Pulmonary artery endothelial cell (primary cell): ENCODE measurements at regions not wholly inside any gene's neighbourhood (a gene's known extent, or its start where the extent isn't known, plus 50 kb on each side); places are given as distances from the start of the nearest gene placed in this dataset.
"Not testable (repeated sequence)": the region's sequence is repeated elsewhere in the genome, so short reads cannot be mapped to it uniquely, and the experiment has no call there.

ENCODE experiments used
- DNase-seq: peaks from one replicate; pipeline ENCODE4 v3.0.0-alpha.2; 2011; ENCODE audit warnings: low read depth, low spot score

GRCh38 chrX:96430756-96431455 lies 253.7 kb upstream of the DIAPH2 start:
- DNase-seq = no peak

- DNase-seq = no peak
Measured at GRCh38 chrX:96432647-96433046, 252.0 kb upstream of the DIAPH2 start.

DNA sequence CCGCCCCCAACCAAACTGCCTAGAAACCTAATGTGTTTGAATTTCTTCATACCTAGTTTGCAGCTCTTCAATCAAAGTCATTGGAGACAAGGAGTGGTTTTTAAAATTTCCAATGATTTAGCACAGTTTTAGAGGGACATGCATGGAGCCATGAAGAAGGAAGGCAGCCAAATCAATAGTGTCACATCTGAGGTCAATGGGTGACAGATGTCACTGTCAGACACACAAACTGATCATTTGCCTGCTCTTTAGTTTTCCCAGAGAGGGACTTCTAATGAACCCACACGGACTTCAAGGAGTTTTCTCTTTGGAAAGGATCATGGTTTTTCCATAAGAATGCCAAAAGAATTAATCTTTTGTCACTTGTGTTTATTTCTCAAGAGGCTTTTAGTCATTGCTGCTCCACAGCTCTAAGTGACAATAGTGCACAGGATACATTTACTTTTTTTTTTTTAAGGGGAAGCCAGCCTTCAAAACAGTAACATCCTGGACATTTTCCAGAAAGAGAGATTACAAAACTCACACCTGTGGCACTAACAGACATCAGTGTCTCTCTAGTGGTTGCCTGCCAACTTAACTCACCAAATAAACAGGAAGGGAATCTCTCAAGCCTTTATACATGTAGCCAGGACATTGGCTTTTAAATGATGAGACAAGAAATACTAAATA lies 251.1 kb upstream of the DIAPH2 start:
- DNase-seq = no peak

DNA sequence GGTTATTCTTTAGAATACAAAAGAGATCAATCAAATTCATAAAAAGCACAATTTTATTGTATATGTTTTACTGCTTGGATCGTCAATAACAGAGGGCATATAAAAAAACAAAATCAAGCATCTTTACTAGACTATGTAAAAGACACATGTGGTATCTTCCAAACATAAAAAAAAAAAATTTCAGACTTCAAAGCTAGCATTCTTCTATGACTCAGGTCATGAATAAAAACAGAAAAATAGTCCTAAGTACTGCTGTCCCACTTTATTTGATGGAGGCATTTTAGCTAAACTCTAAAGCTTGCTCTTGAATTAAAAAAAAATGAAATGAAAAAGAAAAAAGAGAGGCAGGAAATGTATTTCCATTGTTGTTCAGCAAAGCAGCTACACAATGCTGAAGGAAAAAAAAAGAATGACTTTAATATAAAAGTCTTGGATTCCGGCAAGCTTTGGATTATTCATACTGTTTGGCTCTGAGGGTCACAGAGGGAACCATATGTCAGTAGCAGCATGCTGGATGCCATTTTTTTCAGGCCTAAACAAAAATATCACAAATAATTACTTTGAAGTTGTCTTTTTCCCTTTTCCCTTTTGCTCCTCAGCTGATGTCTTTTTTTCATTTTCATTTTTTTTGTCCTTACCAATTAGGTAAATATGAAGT lies 249.1 kb upstream of the DIAPH2 start:
- peak; percentile 22 for DNase-seq

- peak; percentile 63 for DNase-seq
Measured at GRCh38 chrX:96436105-96436504, 248.5 kb upstream of the DIAPH2 start.

DNA sequence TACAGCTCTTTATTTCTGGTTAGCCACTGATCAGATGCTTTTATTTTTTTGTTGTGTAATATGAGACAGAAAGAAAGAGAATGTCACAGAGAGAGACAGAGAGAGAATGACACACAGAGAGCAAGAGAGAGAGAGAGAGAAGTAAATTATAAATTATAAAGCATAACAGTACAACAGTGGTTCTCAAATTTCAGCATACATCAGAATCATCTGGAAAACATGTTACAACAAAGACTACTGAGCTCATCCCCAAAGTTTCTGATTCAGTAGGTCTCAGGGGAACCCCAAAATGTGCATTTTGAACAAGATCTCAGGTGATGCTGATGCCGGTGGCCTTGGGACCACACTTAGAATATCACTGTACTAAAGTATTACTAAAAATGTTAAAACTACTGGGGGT lies 245.8 kb upstream of the DIAPH2 start:
- DNase-seq = no peak

GRCh38 chrX:96440941-96441340 lies 243.7 kb upstream of the DIAPH2 start:
- DNase-seq = no peak

DNA sequence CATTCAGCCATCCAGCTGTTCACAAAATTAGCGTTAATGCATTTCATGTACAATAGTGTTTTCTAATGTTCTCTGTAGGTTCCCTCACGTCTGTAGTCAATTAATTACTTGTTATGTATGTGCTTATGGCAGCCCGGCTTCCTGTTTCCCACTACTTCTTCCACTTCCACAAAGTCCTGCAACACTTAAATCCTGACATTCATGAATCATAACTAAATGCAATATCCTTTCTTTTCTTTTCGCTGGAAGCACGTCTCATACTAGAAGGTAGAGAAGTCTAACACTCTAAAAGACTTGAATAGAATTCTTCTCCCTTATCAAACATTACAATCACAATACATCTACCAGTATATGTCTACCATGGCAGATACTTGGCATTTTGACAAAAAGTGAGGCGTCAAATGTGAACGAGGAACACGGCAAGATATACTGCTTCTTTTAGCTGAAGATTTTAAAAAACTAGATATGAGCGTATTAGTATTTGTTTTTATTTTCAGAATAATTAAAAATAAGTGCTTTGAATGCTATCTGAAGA lies 239.0 kb upstream of the DIAPH2 start:
- DNase-seq = no peak

GRCh38 chrX:96446524-96446923 lies 238.1 kb upstream of the DIAPH2 start:
- DNase-seq = no peak

DNA sequence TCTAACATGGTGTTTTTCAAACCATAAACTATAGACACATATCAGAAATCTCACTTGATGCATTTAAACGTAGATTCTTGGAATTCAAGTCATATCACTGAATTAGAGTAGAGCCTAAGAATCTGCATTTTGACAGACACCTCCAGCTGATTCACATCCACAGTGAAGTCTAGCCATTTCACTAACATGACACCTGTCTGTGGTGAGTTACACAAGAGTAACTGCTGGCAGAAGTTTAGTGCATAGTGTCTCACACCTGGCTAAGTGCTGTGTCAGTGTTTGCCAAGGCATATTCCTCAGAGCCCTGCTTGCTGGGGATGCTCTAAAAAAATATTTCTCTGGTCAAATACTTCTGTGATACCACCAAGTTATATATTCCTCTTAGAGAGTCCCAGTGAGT lies 237.5 kb upstream of the DIAPH2 start:
- DNase-seq = no peak

DNA sequence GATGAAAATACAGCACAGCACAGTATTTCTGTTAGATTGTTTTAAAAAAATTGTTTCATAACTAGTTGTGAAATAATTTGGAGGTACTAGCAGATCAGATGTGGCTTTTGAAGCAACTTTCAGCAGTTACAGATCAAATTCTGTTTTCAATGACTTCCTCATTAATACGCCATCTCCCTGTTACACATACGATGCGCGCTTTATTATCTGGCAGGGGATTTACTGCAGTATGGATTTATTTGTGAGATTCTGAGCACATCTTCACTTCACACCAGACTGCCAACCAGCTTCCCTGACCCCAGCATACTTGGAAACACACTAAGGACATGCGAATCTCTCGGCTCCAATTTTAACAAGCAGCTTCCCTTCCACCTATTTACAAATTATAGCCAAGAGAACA lies 235.5 kb upstream of the DIAPH2 start:
- DNase-seq = no peak

- no peak for DNase-seq
Measured at GRCh38 chrX:96449896-96450295, 234.7 kb upstream of the DIAPH2 start.

DNA sequence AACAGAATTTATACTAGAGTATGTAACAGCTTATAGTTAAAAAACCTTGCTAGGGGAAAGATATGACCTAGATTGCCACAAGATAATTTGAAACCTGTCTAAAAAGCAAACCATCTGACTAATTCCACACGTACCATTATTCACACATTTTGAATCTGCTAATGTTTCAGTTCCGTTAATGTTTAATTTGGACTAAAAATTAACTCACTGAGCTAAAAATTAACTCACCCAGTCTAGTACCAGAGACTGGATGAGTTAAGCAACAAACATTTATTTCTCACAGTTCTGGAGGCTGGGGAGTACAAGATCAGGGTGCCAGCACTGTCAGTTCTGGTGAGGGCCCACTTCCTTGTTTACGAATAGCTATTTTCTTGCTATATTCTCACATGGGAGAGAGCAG lies 231.5 kb upstream of the DIAPH2 start:
- DNase-seq = no peak

GRCh38 chrX:96455078-96455477 lies 229.6 kb upstream of the DIAPH2 start:
- no peak for DNase-seq

- DNase-seq = no peak
Measured at GRCh38 chrX:96464880-96465558, 219.6 kb upstream of the DIAPH2 start.

- peak; percentile 15 for DNase-seq
Measured at GRCh38 chrX:96474029-96474740, 210.5 kb upstream of the DIAPH2 start.

DNA sequence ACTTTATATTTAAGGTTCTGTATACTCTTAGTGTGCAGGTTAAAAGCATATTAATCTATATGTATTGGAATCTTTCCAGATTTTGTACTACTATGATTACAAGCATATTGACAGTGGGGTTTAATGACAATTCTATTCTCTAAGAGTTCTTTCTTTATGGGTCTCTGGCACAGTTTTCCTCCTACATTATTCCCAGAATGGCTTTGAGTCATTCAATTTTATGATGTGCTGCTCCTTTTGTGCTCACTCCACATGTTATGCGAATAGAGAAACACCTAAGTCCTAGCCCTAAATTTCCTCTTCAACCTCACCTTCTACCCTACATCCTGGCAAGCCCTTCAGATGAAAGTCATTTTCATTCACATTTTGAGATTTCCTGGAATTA lies 209.9 kb upstream of the DIAPH2 start:
- no peak for DNase-seq

DNA sequence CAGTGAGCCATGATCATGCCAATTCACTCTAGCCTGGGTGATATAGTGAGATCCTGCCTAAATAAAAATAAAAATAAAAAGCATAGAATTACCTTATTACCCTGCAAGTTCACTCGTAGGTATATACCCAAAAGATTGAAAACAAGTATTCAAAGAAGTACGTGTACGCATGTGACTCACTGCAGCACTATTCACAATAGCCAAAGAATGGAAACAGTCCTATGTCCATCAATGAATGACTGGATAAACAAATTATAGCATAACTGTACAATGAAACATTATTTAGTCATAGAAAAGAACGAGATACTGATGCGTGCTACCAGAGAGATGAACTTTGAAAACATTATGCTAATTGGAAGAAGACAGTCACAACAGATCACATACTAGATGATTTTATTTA lies 204.6 kb upstream of the DIAPH2 start:
- peak; percentile 4 for DNase-seq

GRCh38 chrX:96481831-96482230 lies 202.8 kb upstream of the DIAPH2 start:
- no peak for DNase-seq

GRCh38 chrX:96483647-96484160 lies 200.9 kb upstream of the DIAPH2 start:
- DNase-seq = no peak

DNA sequence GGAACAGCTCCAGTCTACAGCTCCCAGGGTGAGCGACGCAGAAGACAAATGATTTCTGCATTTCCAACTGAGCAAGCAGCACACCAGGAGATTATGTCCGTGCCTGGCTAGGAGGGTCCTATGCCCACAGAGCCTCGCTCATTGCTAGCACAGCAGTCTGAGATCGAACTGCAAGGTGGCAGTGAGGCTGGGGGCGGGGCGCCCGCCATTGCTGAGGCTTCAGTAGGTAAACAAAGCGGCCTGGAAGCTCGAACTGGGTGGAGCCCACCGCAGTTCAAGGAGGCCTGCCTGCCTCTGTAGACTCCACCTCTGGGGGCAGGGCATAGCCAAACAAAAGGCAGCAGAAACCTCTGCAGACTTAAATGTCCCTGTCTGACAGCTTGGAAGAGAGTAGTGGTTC lies 198.0 kb upstream of the DIAPH2 start:
- not testable (repeated sequence) for DNase-seq
